ENCODE measurements at regions not wholly inside any gene's neighbourhood (a gene's known extent, or its start where the extent isn't known, plus 50 kb on each side); places are given as distances from the start of the nearest gene placed in this dataset.

DNA sequence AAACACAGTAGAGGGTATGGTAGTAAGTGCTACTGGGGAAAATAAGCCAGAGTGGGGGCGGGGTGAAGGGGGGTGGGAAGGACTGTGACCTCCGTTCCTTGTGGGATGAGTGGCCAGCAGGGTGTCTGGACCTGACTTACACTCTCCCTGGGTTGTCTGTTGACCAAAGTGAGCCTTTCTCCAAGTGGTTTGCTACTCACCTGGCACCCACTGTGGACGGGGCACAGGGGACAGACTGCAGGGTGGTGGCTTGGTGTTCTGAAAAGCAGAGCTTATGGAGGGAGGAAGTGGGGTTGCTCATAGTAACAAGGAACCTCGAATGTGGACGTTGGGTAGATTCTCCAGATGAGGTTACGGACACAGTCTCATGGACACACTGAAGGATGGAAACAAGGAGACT lies 94.4 kb upstream of the VRK1 start:
- no peak for TF ChIP-seq CTCF (IDR thresholded peaks at IDR 0.05; ENCODE audit: low read length)
- no peak for TF ChIP-seq EZH2 (IDR thresholded peaks at IDR 0.05; ENCODE audit: borderline replicate concordance, low read length)
